Keratinocyte (primary cell): ENCODE measurements at regions not wholly inside any gene's neighbourhood (a gene's known extent, or its start where the extent isn't known, plus 50 kb on each side); places are given as distances from the start of the nearest gene placed in this dataset.

Experiments
- DNase-seq: peaks from one replicate; pipeline ENCODE4 v3.0.0-alpha.2; 2011; ENCODE audit warnings: low read depth, missing footprints, low spot score
- FAIRE-seq: peaks from 2 replicates; lab custom pipeline; 2011; peaks lifted over from hg19 to GRCh38; lab: Jason Lieb, UNC
- H2AFZ ChIP-seq: 2 replicates; pipeline ENCODE4 v1.6.0; 2012; ENCODE audit warnings: low read length, control low read depth, inconsistent platforms; ENCODE audit not compliant: control insufficient read depth
- H3K27ac ChIP-seq: 2 replicates; pipeline ENCODE4 v1.5.1; 2011; ENCODE audit warnings: low read length; ENCODE audit not compliant: control insufficient read depth, insufficient read depth
- H3K27me3 ChIP-seq: 3 replicates; pipeline ENCODE4 v1.6.0; 2011; ENCODE audit warnings: low read length; ENCODE audit not compliant: control insufficient read depth, insufficient read depth; ENCODE audit errors: extremely low read depth
- H3K36me3 ChIP-seq, 2 experiments: 2 replicates in 1 of 2; 3 replicates in 1 of 2; pipeline ENCODE4 v1.5.1; 2011; ENCODE audit warnings: low read length in 2 of 2, mild to moderate bottlenecking in 1 of 2; ENCODE audit not compliant: control insufficient read depth in 2 of 2, insufficient read depth in 2 of 2; ENCODE audit errors: extremely low read depth in 1 of 2
- H3K4me1 ChIP-seq: 3 replicates; pipeline ENCODE4 v1.5.1; 2011; ENCODE audit warnings: low read length; ENCODE audit not compliant: control insufficient read depth, insufficient read depth; ENCODE audit errors: extremely low read depth
- H3K4me2 ChIP-seq: 3 replicates; pipeline ENCODE4 v1.6.0; 2011; ENCODE audit warnings: low read depth, low read length; ENCODE audit not compliant: control insufficient read depth, insufficient read depth; ENCODE audit errors: extremely low read depth
- H3K4me3 ChIP-seq, 3 experiments: fragments of 200-600 bp in 1 of 3; sonication (generic) in 1 of 3; 2 replicates in 2 of 3; 3 replicates in 1 of 3; pipeline ENCODE4 v1.5.1; 2011 to 2016; ENCODE audit warnings: low read length in 3 of 3, mild to moderate bottlenecking in 3 of 3, control low read depth in 2 of 3, inconsistent platforms in 1 of 3, low read depth in 1 of 3, mixed read lengths in 1 of 3, mixed run types in 1 of 3, moderate library complexity in 1 of 3; ENCODE audit not compliant: control insufficient read depth in 2 of 3, insufficient read depth in 2 of 3; ENCODE audit errors: extremely low read depth in 1 of 3
- H3K79me2 ChIP-seq: 2 replicates; pipeline ENCODE4 v1.6.0; 2012; ENCODE audit warnings: low read length; ENCODE audit not compliant: control insufficient read depth, insufficient read depth
- H3K9ac ChIP-seq: 3 replicates; pipeline ENCODE4 v1.6.0; 2011; ENCODE audit warnings: low read length; ENCODE audit not compliant: control insufficient read depth, insufficient read depth; ENCODE audit errors: extremely low read depth
- H3K9me1 ChIP-seq: 3 replicates; pipeline ENCODE4 v1.6.0; 2011; ENCODE audit warnings: low read length; ENCODE audit not compliant: control insufficient read depth, insufficient read depth; ENCODE audit errors: extremely low read depth
- H3K9me3 ChIP-seq: 2 replicates; pipeline ENCODE4 v1.5.1; 2012; ENCODE audit warnings: low read depth, low read length; ENCODE audit not compliant: control insufficient read depth
- H4K20me1 ChIP-seq: 3 replicates; pipeline ENCODE4 v1.6.0; 2011; ENCODE audit warnings: low read length; ENCODE audit not compliant: control insufficient read depth, insufficient read depth; ENCODE audit errors: extremely low read depth
- EZH2 ChIP-seq: IDR thresholded peaks from one replicate; pipeline ENCODE4 v1.6.1; 2012; ENCODE audit warnings: inconsistent platforms, mild to moderate bottlenecking, low read length, moderate library complexity
- dilution Hi-C: fragments of 300-500 bp; cut with MboI; formaldehyde crosslinking; loops from one replicate; pipeline ENCODE4 v1.7.0; 2020; ENCODE audit warnings: low sequenced_read_pairs; ENCODE audit not compliant: extremely low pct_ligation_motif_present
- TF ChIP-seq, protein P1 (sequence below), 3 experiments: IDR thresholded peaks in 1 of 3; conservative IDR thresholded peaks in 1 of 3; optimal IDR thresholded peaks in 1 of 3; 2 replicates in 2 of 3; 3 replicates in 1 of 3; pipeline versions ENCODE3 to v1.5.1; 2011; ENCODE audit warnings: low read length in 3 of 3, mild to moderate bottlenecking in 3 of 3, moderate library complexity in 2 of 3, control low read depth in 1 of 3, inconsistent platforms in 1 of 3; ENCODE audit not compliant: insufficient read depth in 2 of 3; ENCODE audit errors: extremely low read depth in 1 of 3

DNA sequence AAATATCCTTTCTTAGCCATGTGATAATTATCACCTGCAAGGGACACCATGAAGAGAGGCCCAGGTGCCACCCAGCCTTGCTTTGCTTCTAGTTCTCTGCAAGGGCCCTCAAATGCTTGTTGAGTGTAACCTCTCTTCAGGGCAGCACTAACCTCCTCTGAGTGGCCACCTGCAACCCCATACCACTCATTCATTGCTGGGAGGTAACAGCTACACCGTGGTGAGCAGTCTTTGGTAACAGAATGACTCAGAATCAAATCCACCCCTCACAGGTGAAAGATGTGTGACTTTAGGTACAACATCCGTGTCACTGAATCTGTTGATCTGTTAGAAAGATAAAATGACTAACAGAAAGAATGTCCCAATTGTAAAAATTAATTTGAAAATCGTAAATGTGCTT lies 365.1 kb upstream of the TRPC7 start:
- no peaks in the 10 kb centered on the region for H3K79me2 ChIP-seq
- no peaks in the 10 kb centered on the region for H3K9me1 ChIP-seq
- FAIRE-seq (no peak), DNase-seq (no peak)
- no peak overlapping the region for H3K27ac ChIP-seq
- no peak overlapping the region for H2AFZ ChIP-seq
- no peaks in the 10 kb centered on the region for H3K9me3 ChIP-seq
- no peaks in the 10 kb centered on the region for H3K27me3 ChIP-seq
- no peaks in the 10 kb centered on the region for H3K36me3 ChIP-seq
- TF ChIP-seq, protein P1, sequence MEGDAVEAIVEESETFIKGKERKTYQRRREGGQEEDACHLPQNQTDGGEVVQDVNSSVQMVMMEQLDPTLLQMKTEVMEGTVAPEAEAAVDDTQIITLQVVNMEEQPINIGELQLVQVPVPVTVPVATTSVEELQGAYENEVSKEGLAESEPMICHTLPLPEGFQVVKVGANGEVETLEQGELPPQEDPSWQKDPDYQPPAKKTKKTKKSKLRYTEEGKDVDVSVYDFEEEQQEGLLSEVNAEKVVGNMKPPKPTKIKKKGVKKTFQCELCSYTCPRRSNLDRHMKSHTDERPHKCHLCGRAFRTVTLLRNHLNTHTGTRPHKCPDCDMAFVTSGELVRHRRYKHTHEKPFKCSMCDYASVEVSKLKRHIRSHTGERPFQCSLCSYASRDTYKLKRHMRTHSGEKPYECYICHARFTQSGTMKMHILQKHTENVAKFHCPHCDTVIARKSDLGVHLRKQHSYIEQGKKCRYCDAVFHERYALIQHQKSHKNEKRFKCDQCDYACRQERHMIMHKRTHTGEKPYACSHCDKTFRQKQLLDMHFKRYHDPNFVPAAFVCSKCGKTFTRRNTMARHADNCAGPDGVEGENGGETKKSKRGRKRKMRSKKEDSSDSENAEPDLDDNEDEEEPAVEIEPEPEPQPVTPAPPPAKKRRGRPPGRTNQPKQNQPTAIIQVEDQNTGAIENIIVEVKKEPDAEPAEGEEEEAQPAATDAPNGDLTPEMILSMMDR (optimal IDR thresholded peaks at IDR 0.05 in 1 of 3, IDR thresholded peaks at IDR 0.05 in 1 of 3, conservative IDR thresholded peaks at IDR 0.05 in 1 of 3; ENCODE audit: extremely low read depth in 1 of 3, insufficient read depth in 2 of 3, low read length in 3 of 3) = no peak
- no peak for TF ChIP-seq EZH2
- H3K4me3 ChIP-seq = no peak overlapping the region
- no peak overlapping the region for H3K4me2 ChIP-seq
- dilution Hi-C loops = no loop called here
- H3K9ac ChIP-seq = no peak overlapping the region
- no peaks in the 10 kb centered on the region for H4K20me1 ChIP-seq
- no peaks in the 10 kb centered on the region for H3K4me1 ChIP-seq

DNA sequence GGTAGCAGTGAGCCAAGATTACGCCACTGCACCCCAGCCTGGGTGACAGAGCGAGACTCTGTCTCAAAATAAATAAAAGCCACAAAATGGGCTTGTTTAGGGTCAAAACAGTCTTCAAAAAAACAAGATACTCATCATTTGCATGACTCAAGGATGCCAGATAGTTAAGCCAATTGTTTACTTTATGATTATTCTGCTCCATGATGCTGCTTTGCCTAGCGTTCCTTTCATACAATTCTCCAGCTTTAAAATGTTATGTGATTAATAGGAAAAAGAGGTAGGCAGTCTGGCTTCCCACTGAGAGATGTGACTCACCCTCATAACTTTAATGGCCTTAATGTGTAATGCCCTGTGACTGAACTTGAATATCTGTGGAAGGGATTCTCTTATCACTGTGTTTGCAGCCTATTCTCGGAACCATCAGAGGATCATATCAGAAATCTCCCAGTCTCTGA lies 364.6 kb upstream of the TRPC7 start:
- H3K9me3 ChIP-seq = no peaks in the 10 kb centered on the region
- H2AFZ ChIP-seq = no peak overlapping the region
- H3K9ac ChIP-seq = no peak overlapping the region
- H3K27me3 ChIP-seq = no peaks in the 10 kb centered on the region
- no peak for DNase-seq
- no peak overlapping the region for H3K4me2 ChIP-seq
- H4K20me1 ChIP-seq = no peaks in the 10 kb centered on the region
- FAIRE-seq = no peak
- H3K27ac ChIP-seq = no peak overlapping the region
- no peaks in the 10 kb centered on the region for H3K4me1 ChIP-seq
- no peaks in the 10 kb centered on the region for H3K79me2 ChIP-seq
- H3K36me3 ChIP-seq = no peaks in the 10 kb centered on the region
- TF ChIP-seq EZH2 = no peak
- TF ChIP-seq, protein P1 (optimal IDR thresholded peaks at IDR 0.05 in 1 of 3, IDR thresholded peaks at IDR 0.05 in 1 of 3, conservative IDR thresholded peaks at IDR 0.05 in 1 of 3; ENCODE audit: extremely low read depth in 1 of 3, insufficient read depth in 2 of 3, low read length in 3 of 3) = no peak
- dilution Hi-C loops = no loop called here
- H3K4me3 ChIP-seq = no peak overlapping the region
- no peaks in the 10 kb centered on the region for H3K9me1 ChIP-seq
